GM23338 (cell line): ENCODE measurements at regions not wholly inside any gene's neighbourhood (a gene's known extent, or its start where the extent isn't known, plus 50 kb on each side); places are given as distances from the start of the nearest gene placed in this dataset.

Experiments
- ATAC-seq: fragments of 200-7000 bp; cut with Tn5 transposase; 3 replicates; pipeline ENCODE4 v1.9.1; 2020
- DNase-seq: peaks from one replicate; pipeline ENCODE4 v3.0.0-alpha.2; 2015; ENCODE audit warnings: low spot score
- H2AFZ ChIP-seq: fragments of 200-600 bp; sonication (generic); 2 replicates; pipeline ENCODE4 v1.8.0; 2016; ENCODE audit warnings: antibody characterized with exemption, mild to moderate bottlenecking, moderate library complexity
- H3F3A ChIP-seq: fragments of 200-600 bp; sonication (generic); replicated peaks from 2 replicates; pipeline ENCODE4 v1.8.0; 2017; ENCODE audit warnings: antibody characterized with exemption, mixed run types, low read depth
- H3K27ac ChIP-seq: fragments of 200-600 bp; sonication (generic); 2 replicates; pipeline ENCODE4 v1.6.1; 2016; ENCODE audit warnings: low read depth
- H3K27me3 ChIP-seq: fragments of 200-600 bp; sonication (generic); 2 replicates; pipeline ENCODE4 v1.8.0; 2016; ENCODE audit warnings: mild to moderate bottlenecking, mixed run types, moderate library complexity; ENCODE audit not compliant: insufficient read depth
- H3K36me3 ChIP-seq: fragments of 200-600 bp; sonication (generic); 2 replicates; pipeline ENCODE4 v1.8.0; 2016; ENCODE audit warnings: mild to moderate bottlenecking; ENCODE audit not compliant: insufficient read depth
- H3K4me1 ChIP-seq: fragments of 200-600 bp; sonication (generic); 2 replicates; pipeline ENCODE4 v1.8.0; 2016; ENCODE audit warnings: mild to moderate bottlenecking, moderate library complexity; ENCODE audit not compliant: insufficient read depth
- H3K4me2 ChIP-seq: fragments of 200-600 bp; sonication (generic); 2 replicates; pipeline ENCODE4 v1.7.1; 2017; ENCODE audit warnings: mixed run types
- H3K4me3 ChIP-seq: fragments of 200-600 bp; sonication (generic); 2 replicates; pipeline ENCODE4 v1.6.1; 2016; ENCODE audit warnings: mixed run types
- H3K79me2 ChIP-seq: fragments of 200-600 bp; sonication (generic); replicated peaks from 2 replicates; pipeline ENCODE4 v1.8.0; 2017; ENCODE audit warnings: mild to moderate bottlenecking; ENCODE audit not compliant: insufficient read depth
- H3K9me2 ChIP-seq: fragments of 200-600 bp; sonication (generic); 2 replicates; pipeline ENCODE4 v1.8.0; 2017; ENCODE audit not compliant: insufficient read depth
- H4K20me1 ChIP-seq: fragments of 200-600 bp; sonication (generic); replicated peaks from 2 replicates; pipeline ENCODE4 v1.8.0; 2017; ENCODE audit warnings: mild to moderate bottlenecking; ENCODE audit not compliant: insufficient read depth
- H3K27ac Mint-ChIP-seq: 2 replicates; pipeline ENCODE4 v1.8.0; 2020; ENCODE audit warnings: inconsistent platforms, mild to moderate bottlenecking, moderate library complexity, mixed read lengths
- H3K27me3 Mint-ChIP-seq: 3 replicates; pipeline ENCODE4 v1.8.0; 2022; ENCODE audit warnings: low read depth, mild to moderate bottlenecking, moderate library complexity, mixed read lengths, inconsistent platforms; ENCODE audit not compliant: insufficient read depth, poor library complexity
- H3K36me3 Mint-ChIP-seq: 3 replicates; pipeline ENCODE4 v1.8.0; 2021; ENCODE audit warnings: low read depth, mild to moderate bottlenecking, inconsistent platforms, moderate library complexity, mixed read lengths
- H3K4me1 Mint-ChIP-seq: 3 replicates; pipeline ENCODE4 v1.8.0; 2020; ENCODE audit warnings: mild to moderate bottlenecking, inconsistent platforms, mixed read lengths
- H3K4me3 Mint-ChIP-seq: 3 replicates; pipeline ENCODE4 v1.8.0; 2021; ENCODE audit warnings: moderate library complexity, mild to moderate bottlenecking, inconsistent platforms, mixed read lengths
- H3K9me3 Mint-ChIP-seq: 3 replicates; pipeline ENCODE4 v1.8.0; 2020; ENCODE audit warnings: moderate library complexity, mild to moderate bottlenecking, inconsistent platforms, mixed read lengths
- CTCF ChIP-seq, 2 experiments: fragments of 200-600 bp in 1 of 2; sonication (generic) in 1 of 2; conservative IDR thresholded peaks; 2 replicates each; pipeline versions ENCODE4 v1.5.1 to v1.6.1; 2016 to 2017; ENCODE audit warnings: antibody characterized with exemption in 2 of 2, low read depth in 2 of 2, mild to moderate bottlenecking in 2 of 2, moderate library complexity in 1 of 2
- EZH2 ChIP-seq: fragments of 200-600 bp; sonication (generic); IDR thresholded peaks from one replicate; pipeline ENCODE4 v1.8.0; 2017; ENCODE audit warnings: antibody characterized with exemption, mild to moderate bottlenecking, low read depth; ENCODE audit not compliant: unreplicated experiment
- EZH2phosphoT487 ChIP-seq: fragments of 200-600 bp; sonication (generic); IDR thresholded peaks from one replicate; pipeline ENCODE4 v1.8.1; 2018; ENCODE audit warnings: antibody characterized with exemption; ENCODE audit not compliant: unreplicated experiment
- JUNB ChIP-seq: IDR thresholded peaks from one replicate; pipeline ENCODE4 v1.6.1; 2016; ENCODE audit warnings: antibody characterized with exemption; ENCODE audit not compliant: unreplicated experiment
- REST ChIP-seq: IDR thresholded peaks from one replicate; pipeline ENCODE4 v1.6.1; 2018; ENCODE audit warnings: antibody characterized with exemption; ENCODE audit not compliant: unreplicated experiment
- STAT1 ChIP-seq: IDR thresholded peaks from one replicate; pipeline ENCODE4 v1.6.1; 2016; ENCODE audit warnings: antibody characterized with exemption; ENCODE audit not compliant: unreplicated experiment
- TF ChIP-seq, protein P1 (sequence below): IDR thresholded peaks from 2 replicates; pipeline ENCODE4 v1.6.1; 2016; ENCODE audit warnings: antibody characterized with exemption

- Mint-ChIP-seq H3K27me3 (peaks cover 6% of the 10 kb centered on the region), H3K36me3 (no peaks in the 10 kb centered on the region), H3K4me3 (no peak overlapping the region), H3K27ac (no peak overlapping the region), H3K9me3 (no peaks in the 10 kb centered on the region), H3K4me1 (peaks cover 31% of the 10 kb centered on the region)
- H3K27me3 ChIP-seq: no peaks in the 10 kb centered on the region
- H3K4me1 ChIP-seq: peaks cover 19% of the 10 kb centered on the region; the same call in 1 of the 2 replicates
- TF ChIP-seq STAT1: no peak
- no peak overlapping the region for H2AFZ ChIP-seq
- no peaks in the 10 kb centered on the region for H4K20me1 ChIP-seq
- H3K4me2 ChIP-seq: no peak overlapping the region
- H3F3A ChIP-seq: no peaks in the 10 kb centered on the region
- peaks cover 7% of the 10 kb centered on the region; the same call in 1 of the 2 replicates for H3K9me2 ChIP-seq
- H3K4me3 ChIP-seq: no peak overlapping the region
- no peak for DNase-seq
- ATAC-seq: no peak
- no peak overlapping the region for H3K27ac ChIP-seq
- no peaks in the 10 kb centered on the region for H3K79me2 ChIP-seq
- H3K36me3 ChIP-seq: no peaks in the 10 kb centered on the region
These were observed 207.6 kb upstream of the STAC start for GRCh38 chr3:36172699-36173098.

DNA sequence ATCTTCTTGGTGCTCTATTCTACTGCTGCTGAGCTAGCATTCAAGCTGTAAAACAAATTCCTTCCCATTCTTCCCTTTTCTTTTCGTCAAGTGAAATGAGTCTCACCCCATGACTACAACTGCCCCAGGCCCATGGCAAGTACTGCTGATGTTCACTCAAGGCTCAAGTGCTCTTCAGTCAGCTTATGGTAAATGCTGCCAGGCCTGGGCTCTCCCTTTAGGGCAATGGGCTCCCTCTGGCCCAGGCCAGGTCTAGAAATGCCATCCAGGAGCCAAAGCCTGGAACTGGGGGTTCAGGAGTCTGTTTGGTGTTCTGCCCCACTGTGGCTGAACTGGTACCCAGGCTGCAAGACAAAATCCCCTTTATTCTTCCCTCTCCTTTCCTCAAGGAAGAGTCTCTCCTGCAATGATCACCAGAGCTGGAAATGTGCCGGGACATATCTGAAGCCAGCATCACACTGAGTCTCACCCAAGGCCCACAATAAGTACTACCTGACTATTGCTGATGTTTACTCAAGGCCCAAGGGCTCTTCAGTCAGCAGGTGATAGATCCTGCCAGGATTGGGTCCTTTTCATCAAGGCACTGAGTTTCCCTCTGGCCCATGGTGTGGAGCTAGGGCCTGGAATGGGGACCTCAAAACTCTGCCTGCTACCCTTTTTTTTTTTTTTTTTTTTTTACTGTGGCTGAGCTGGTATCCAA, 205.0 kb upstream of the STAC start:
- no peak for ATAC-seq
- DNase-seq: no peak
- H3K27me3 ChIP-seq: no peaks in the 10 kb centered on the region
- Mint-ChIP-seq H3K27me3 (peaks cover 6% of the 10 kb centered on the region), H3K4me3 (no peak overlapping the region), H3K27ac (no peak overlapping the region), H3K4me1 (peaks cover 36% of the 10 kb centered on the region), H3K9me3 (no peaks in the 10 kb centered on the region), H3K36me3 (no peaks in the 10 kb centered on the region)
- no peaks in the 10 kb centered on the region for H3K36me3 ChIP-seq
- no peaks in the 10 kb centered on the region for H3F3A ChIP-seq
- no peak overlapping the region for H3K4me2 ChIP-seq
- no peak for TF ChIP-seq CTCF (conservative IDR thresholded peaks at IDR 0.05; ENCODE audit: low read depth in 2 of 2)
- TF ChIP-seq EZH2phosphoT487: no peak
- TF ChIP-seq EZH2: no peak
- TF ChIP-seq, protein P1, sequence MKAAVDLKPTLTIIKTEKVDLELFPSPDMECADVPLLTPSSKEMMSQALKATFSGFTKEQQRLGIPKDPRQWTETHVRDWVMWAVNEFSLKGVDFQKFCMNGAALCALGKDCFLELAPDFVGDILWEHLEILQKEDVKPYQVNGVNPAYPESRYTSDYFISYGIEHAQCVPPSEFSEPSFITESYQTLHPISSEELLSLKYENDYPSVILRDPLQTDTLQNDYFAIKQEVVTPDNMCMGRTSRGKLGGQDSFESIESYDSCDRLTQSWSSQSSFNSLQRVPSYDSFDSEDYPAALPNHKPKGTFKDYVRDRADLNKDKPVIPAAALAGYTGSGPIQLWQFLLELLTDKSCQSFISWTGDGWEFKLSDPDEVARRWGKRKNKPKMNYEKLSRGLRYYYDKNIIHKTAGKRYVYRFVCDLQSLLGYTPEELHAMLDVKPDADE: no peak
- TF ChIP-seq JUNB: no peak
- no peak for TF ChIP-seq REST
- no peaks in the 10 kb centered on the region for H4K20me1 ChIP-seq
- peaks cover 4% of the 10 kb centered on the region; the same call in 1 of the 2 replicates for H3K9me2 ChIP-seq
- no peaks in the 10 kb centered on the region for H3K79me2 ChIP-seq
- H3K27ac ChIP-seq: no peak overlapping the region
- H3K4me3 ChIP-seq: no peak overlapping the region
- H3K4me1 ChIP-seq: peaks cover 24% of the 10 kb centered on the region
- no peak overlapping the region for H2AFZ ChIP-seq
